HUES64 (cell line): ENCODE measurements at regions not wholly inside any gene's neighbourhood (a gene's known extent, or its start where the extent isn't known, plus 50 kb on each side); places are given as distances from the start of the nearest gene placed in this dataset.

Experiments used
- H3K27ac ChIP-seq: 2 replicates; pipeline ENCODE4 v1.7.0; 2013; ENCODE audit warnings: low read depth, low read length, inconsistent platforms
- H3K27me3 ChIP-seq: 2 replicates; pipeline ENCODE4 v1.6.1; 2013; ENCODE audit warnings: mild to moderate bottlenecking, low read length; ENCODE audit not compliant: insufficient read depth
- H3K36me3 ChIP-seq: 2 replicates; pipeline ENCODE4 v1.6.1; 2013; ENCODE audit warnings: mild to moderate bottlenecking, low read length; ENCODE audit not compliant: insufficient read depth
- H3K4me1 ChIP-seq: 2 replicates; pipeline ENCODE4 v1.6.1; 2013; ENCODE audit warnings: mild to moderate bottlenecking, low read length, moderate library complexity; ENCODE audit not compliant: insufficient read depth
- H3K4me3 ChIP-seq: 2 replicates; pipeline ENCODE4 v1.5.1; 2013; ENCODE audit warnings: mild to moderate bottlenecking, low read length, moderate library complexity
- H3K9ac ChIP-seq: 2 replicates; pipeline ENCODE4 v1.6.1; 2013; ENCODE audit warnings: mild to moderate bottlenecking, low read depth, low read length
- H3K9me3 ChIP-seq: 2 replicates; pipeline ENCODE4 v1.6.1; 2013; ENCODE audit warnings: low read depth, low read length; ENCODE audit not compliant: insufficient read depth
- WGBS: fragments of 150-250, 120-280 bp; methylation state at CpG from one replicate; pipeline ENCODE4 v1.1.7; 2013; ENCODE audit warnings: missing lambda C conversion rate; 5-methylcytosine and 5-hydroxymethylcytosine counted together

DNA sequence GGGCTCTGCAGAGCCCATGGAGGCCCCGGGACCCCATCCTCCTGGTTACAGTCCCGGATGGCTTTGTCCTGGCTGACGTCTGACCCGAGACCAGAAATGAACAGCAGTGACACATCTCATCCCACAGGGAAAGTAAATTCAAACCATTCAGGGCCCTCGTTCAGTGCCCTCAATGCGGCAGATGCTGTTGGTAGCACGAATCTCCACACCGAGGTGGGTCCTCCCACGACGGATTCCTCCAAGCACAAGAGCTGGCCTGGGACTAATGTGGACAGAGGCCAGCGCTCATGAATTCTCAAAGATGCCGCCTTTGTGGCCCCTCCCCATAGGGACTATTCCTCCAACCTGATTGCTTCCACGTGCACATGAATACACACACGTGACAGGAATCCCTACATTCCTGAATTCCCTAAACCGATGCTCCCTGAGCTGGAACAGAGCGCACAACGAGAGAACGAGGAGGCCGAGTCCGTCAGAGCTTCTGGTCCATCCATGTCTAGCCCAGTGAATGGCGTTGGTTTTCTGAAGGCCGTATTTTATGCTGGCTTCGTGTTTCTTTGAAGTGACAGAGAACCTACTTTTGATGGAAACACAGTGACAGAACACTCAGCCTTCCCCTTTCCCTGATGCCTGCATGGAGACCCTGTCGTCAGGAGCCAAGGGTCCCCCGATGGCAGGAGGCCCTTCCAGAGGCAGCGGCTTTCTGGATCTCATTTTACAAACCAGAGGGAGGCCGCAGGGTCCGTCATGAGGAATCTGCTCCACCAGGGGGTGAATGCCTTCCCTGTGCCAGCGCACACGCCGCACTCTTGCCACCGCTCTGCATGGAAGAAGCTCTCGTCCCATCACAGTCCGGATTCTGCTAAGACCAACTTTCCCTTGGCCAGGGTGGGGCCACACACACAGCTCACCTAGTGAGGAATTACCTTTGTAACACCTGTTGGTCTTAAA, 64.3 kb upstream of the SNTG2 start:
- no peaks in the 10 kb centered on the region for H3K9me3 ChIP-seq
- H3K4me1 ChIP-seq, result peaks cover 24% of the 10 kb centered on the region
- H3K4me3 ChIP-seq, result no peak overlapping the region
- H3K36me3 ChIP-seq, result no peaks in the 10 kb centered on the region
- H3K27me3 ChIP-seq, result peaks cover 8% of the 10 kb centered on the region; the same call in 1 of the 2 replicates
- WGBS, result 93% methylated on average over 34 of the region's 34 CpGs
- no peak overlapping the region for H3K27ac ChIP-seq
- H3K9ac ChIP-seq, result no peak overlapping the region

DNA sequence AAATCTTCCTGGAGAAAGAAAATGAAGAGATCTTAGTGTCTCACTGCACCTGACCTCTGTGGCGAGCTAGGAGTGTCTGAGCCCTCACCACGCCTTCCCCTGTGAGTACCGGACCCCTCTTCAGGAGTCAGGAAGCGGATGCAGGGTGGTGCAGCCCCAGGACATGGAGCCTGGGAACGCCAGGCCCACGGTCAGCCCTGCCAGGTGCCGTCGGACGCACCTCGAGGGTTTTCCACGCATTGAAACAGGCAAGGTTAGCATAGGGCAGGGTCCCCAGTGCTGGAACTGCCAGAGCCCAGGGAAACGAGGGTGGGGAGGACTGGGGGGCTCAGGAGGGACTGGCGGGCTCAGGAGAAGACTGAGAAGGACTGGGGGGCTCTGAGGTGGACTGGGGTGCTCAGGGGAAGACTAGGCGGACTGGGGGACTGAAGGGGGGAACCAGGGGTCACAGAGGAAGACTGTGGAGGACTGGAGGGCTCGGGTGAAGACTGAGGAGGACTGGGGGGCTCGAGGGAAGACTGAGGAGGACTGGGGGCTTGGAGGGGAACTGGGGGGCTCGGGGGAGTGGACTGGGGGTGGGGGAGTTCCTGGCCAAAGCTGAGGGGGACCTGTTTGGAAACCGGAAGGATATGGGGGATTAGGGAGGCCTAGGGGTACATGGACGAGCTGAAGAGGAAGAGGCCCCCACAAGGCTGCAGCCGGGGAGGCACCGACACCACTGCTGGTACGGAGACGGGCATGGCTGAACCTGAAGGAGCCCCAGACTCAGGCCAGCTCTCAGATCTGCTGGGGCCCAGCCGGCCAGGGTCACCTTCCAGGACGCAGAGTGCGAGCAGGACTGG, 65.2 kb upstream of the SNTG2 start:
- Histone ChIP-seq H3K9me3 (no peaks in the 10 kb centered on the region), H3K36me3 (no peaks in the 10 kb centered on the region), H3K9ac (no peak overlapping the region), H3K27me3 (peaks cover 8% of the 10 kb centered on the region; the same call in 1 of the 2 replicates), H3K4me3 (no peak overlapping the region), H3K27ac (no peak overlapping the region), H3K4me1 (peaks cover 24% of the 10 kb centered on the region)
- 92% methylated on average over 26 of the region's 26 CpGs for WGBS

GRCh38 chr2:883803-884748, 66.6 kb upstream of the SNTG2 start:
- Histone ChIP-seq H3K9ac (no peak overlapping the region), H3K4me1 (peaks cover 24% of the 10 kb centered on the region), H3K9me3 (no peaks in the 10 kb centered on the region), H3K36me3 (no peaks in the 10 kb centered on the region), H3K27me3 (peaks cover 8% of the 10 kb centered on the region; the same call in 1 of the 2 replicates), H3K4me3 (no peak overlapping the region), H3K27ac (no peak overlapping the region)
- 85% methylated on average over 19 of the region's 21 CpGs for WGBS

- Histone ChIP-seq H3K9ac (no peak overlapping the region), H3K4me3 (no peak overlapping the region), H3K36me3 (no peaks in the 10 kb centered on the region), H3K27ac (no peak overlapping the region), H3K4me1 (peaks cover 20% of the 10 kb centered on the region), H3K27me3 (peaks cover 8% of the 10 kb centered on the region; the same call in 1 of the 2 replicates), H3K9me3 (no peaks in the 10 kb centered on the region)
- 89% methylated on average over 14 of the region's 14 CpGs for WGBS
Observed at GRCh38 chr2:883260-883802, 67.3 kb upstream of the SNTG2 start.

- Histone ChIP-seq H3K9ac (no peak overlapping the region), H3K27me3 (peaks cover 8% of the 10 kb centered on the region; the same call in 1 of the 2 replicates), H3K4me1 (peaks cover 4% of the 10 kb centered on the region; the same call in 1 of the 2 replicates), H3K4me3 (no peak overlapping the region), H3K27ac (no peak overlapping the region), H3K9me3 (no peaks in the 10 kb centered on the region), H3K36me3 (no peaks in the 10 kb centered on the region)
- WGBS, result 82% methylated on average over 11 of the region's 11 CpGs
Observed at GRCh38 chr2:881204-881918, 69.3 kb upstream of the SNTG2 start.

- Histone ChIP-seq H3K9ac (no peak overlapping the region), H3K36me3 (no peaks in the 10 kb centered on the region), H3K27me3 (peaks cover 8% of the 10 kb centered on the region; the same call in 1 of the 2 replicates), H3K9me3 (no peaks in the 10 kb centered on the region), H3K4me3 (no peak overlapping the region), H3K4me1 (peaks cover 4% of the 10 kb centered on the region; the same call in 1 of the 2 replicates), H3K27ac (no peak overlapping the region)
- 94% methylated on average over 29 of the region's 29 CpGs for WGBS
Observed at GRCh38 chr2:880201-880970, 70.3 kb upstream of the SNTG2 start.

GRCh38 chr2:879540-879939, 71.1 kb upstream of the SNTG2 start:
- no peak overlapping the region for H3K9ac ChIP-seq
- H3K27ac ChIP-seq, result no peak overlapping the region
- no peaks in the 10 kb centered on the region for H3K36me3 ChIP-seq
- no peaks in the 10 kb centered on the region for H3K9me3 ChIP-seq
- peaks cover 4% of the 10 kb centered on the region; the same call in 1 of the 2 replicates for H3K4me1 ChIP-seq
- peaks cover 8% of the 10 kb centered on the region; the same call in 1 of the 2 replicates for H3K27me3 ChIP-seq
- WGBS, result 92% methylated on average over 16 of the region's 16 CpGs
- H3K4me3 ChIP-seq, result no peak overlapping the region

- Histone ChIP-seq H3K36me3 (no peaks in the 10 kb centered on the region), H3K4me1 (no peaks in the 10 kb centered on the region; the same call in 1 of the 2 replicates), H3K27me3 (0 out of 2 replicates have a peak, but pooled peaks cover 2% of the 10 kb centered on the region), H3K9ac (no peak overlapping the region), H3K4me3 (no peak overlapping the region), H3K9me3 (no peaks in the 10 kb centered on the region), H3K27ac (no peak overlapping the region)
- 92% methylated on average over 11 of the region's 11 CpGs for WGBS
Observed at GRCh38 chr2:878245-878930, 72.3 kb upstream of the SNTG2 start.

GRCh38 chr2:877747-878146, 72.9 kb upstream of the SNTG2 start:
- Histone ChIP-seq H3K4me3 (no peak overlapping the region), H3K9me3 (no peaks in the 10 kb centered on the region), H3K27ac (no peak overlapping the region), H3K9ac (no peak overlapping the region), H3K36me3 (no peaks in the 10 kb centered on the region), H3K4me1 (no peaks in the 10 kb centered on the region; the same call in 1 of the 2 replicates), H3K27me3 (no peaks in the 10 kb centered on the region)
- WGBS, result 96% methylated on average over 14 of the region's 14 CpGs
